T-helper 2 cell treated with Interferon-gamma antibody and Interleukin-4, amounts not matched to agents 100 ng/mL and 5 ng/mL, for 36 hours (primary cell): ENCODE measurements at regions not wholly inside any gene's neighbourhood (a gene's known extent, or its start where the extent isn't known, plus 50 kb on each side); places are given as distances from the start of the nearest gene placed in this dataset.
"Not testable (repeated sequence)": the region's sequence is repeated elsewhere in the genome, so short reads cannot be mapped to it uniquely, and the experiment has no call there.

Experiments used
- intact Hi-C: fragments of 100-400 bp; cut with micrococcal nuclease; formaldehyde crosslinking; loops from one replicate; pipeline ENCODE4 v1.15.1; 2023

GRCh38 chr2:207434899-207435465 lies 94.8 kb upstream of the CREB1 start:
- intact Hi-C loops = no loop called here

DNA sequence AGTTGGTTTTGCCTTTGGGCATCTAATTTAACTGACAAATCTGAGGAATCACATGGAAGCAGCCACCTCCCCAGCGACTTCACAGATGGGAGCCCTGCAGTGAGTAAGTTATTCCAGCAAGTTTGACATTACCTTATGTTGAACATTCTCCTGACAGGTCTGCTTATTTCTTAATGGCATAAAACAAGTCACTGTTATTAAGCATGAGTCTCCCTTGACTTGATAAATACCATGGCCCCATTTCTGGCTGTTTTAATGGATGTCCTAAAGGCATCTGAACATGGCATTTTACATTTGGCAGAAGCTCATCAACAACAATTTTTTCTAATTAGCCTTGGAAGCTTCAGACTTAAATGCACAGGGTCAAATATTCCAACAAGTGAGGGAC lies 92.6 kb upstream of the CREB1 start:
- intact Hi-C loops = no loop called here

GRCh38 chr2:207437524-207438143 lies 92.1 kb upstream of the CREB1 start:
- intact Hi-C loops = no loop called here

- intact Hi-C loops = no loop called here
Measured at GRCh38 chr2:207438414-207439126, 91.2 kb upstream of the CREB1 start.

GRCh38 chr2:207439881-207440280 lies 89.9 kb upstream of the CREB1 start:
- intact Hi-C loops = not testable (repeated sequence)

DNA sequence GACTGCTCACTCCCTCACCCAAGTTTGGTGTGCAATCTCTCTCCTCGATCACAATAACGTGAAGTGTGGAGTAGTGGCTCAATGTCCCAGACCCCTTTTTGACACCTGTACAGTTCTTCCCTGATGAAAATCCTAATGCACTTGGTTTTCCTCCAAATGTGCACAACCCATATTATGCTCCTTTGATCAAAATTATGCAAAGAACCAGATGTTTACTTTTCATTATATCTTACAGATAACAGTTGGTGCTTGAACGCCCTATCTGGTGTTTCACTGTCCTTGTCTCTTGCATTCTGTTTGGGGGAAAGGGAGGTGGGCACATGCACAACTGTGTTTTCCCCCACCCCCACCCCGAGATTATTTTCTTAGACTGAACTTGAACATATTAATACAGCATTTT lies 85.0 kb upstream of the CREB1 start:
- intact Hi-C loops = no loop called here

DNA sequence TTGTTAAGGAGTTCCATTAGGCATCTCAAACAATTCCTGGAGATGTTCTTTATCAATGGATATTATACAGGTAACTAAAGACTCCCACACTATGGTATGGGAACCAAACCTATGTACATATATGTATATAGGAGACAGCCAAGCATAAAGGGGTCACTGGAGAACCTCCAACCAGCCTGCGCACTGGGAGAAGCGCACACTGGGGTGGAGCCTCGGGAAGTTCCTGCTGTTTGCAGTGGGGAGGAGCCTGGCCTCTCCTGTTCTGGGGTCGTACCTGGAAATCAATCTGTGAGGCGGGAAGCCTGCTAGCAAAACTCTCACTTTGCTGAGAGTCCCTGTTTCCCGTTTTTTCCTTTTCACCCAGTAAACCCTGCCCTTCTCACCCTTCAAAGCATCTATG lies 83.1 kb upstream of the CREB1 start:
- intact Hi-C loops = no loop called here

DNA sequence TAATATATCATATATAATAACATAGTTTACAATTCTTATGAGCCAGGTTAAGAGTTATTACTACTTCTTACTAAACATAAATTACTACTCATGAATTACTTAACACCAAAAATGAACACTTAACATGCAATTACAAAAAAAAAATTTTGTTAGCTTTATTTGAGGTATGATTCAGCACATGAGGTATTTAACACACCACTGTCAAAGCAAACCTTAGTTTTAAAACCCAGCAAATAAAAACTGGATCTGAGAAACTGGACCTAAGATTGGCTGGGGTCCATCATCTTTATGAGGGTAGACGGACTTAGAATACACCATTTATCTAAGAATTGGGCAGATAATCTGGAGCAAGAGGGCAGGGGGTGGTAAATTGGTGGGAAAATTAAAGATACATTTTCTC lies 81.8 kb upstream of the CREB1 start:
- intact Hi-C loops = no loop called here

GRCh38 chr2:207449642-207450165 lies 80.1 kb upstream of the CREB1 start:
- intact Hi-C loops = no loop called here

GRCh38 chr2:207450186-207450585 lies 79.6 kb upstream of the CREB1 start:
- intact Hi-C loops = no loop called here

DNA sequence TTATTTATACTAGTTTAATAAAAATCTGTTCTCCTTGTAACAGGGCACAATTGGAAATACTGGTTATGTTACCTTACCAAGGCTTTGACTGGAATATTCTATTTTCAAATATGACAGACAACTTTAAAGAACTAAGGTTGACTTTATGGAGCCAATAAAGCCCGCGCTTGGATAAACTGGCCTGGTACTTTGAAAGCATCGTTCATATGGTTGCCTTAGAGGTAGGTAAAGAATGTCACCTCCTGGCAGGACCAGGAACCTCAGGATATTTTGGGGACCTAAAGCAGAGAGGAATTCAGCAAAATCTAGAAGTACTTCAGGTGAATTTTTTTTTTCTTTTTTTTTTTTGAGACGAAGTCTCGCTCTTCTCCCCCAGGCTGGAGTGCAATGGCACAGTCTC lies 71.2 kb upstream of the CREB1 start:
- intact Hi-C loops = no loop called here

DNA sequence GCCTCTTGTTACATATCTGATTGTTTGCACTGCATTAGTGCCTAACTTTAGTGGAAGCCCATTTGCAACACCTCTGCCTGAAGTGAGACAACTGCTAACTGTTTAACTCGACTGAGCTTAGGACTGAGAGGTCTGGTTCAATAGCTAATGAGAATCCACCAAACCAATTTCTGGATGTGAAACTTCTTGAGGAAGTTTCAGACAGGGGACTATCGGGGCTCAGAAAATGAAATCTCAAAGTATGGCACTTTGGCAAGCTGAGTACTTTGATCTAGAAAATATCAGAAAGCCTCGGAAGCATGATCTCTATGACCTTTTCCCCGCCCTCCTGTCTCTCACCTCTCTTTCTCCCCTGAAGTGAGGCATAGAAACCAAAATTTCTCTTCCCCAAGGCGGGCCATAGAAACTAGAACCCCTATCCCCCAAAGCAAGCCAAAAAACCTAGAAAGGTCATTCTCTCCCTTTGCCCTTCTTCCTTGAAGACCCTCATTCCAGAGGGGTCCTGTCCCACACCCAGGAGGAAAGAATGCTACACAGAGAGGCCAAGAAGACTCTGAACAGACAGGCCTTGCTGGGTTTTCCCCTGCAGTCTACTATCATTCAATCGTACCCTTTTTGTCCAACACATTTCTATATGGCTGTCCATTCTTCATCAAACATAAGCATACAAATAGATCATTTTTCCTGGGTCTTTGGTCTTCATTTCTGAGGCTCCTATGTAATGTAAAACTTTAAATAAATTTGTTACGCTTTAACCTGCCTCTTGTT lies 69.6 kb upstream of the CREB1 start:
- intact Hi-C loops = no loop called here

- intact Hi-C loops = no loop called here
Measured at GRCh38 chr2:207463433-207463832, 66.3 kb upstream of the CREB1 start.

DNA sequence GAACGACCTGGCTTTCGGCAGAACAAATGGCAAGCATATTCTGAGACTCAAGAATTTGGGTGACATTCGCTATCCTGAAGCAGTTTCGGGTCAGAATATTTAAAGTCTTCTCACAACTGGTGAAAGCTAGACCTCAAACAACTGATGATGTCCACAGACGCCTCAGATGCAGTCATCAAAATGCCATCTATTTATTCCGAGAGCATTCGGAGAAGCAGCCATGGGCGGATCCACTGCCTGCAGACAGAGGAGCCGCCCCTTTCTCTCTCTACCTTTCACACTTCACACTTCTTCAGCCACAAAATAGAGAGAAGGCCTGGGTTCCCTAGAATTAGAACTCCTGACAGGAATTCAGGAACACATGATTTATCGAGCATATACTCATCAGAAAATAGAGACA lies 65.8 kb upstream of the CREB1 start:
- intact Hi-C loops = no loop called here

DNA sequence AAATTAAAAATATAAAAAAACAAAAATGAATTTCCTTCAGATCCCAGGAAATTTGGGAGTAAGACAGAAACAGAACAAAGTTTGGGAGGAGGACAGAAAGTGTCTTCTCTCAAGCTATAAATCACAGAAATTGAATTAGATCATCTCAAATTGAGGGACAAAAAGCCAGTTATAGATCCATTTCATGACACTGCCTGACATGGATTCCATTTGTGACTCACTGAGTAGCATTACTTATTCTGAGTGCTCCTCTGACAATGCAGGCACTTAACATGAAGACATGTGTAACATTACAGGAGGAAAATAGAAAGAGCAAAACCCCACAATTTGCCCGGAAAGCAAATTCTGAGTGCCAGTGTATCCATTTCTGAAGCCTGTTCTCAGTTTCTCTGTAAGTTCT lies 63.9 kb upstream of the CREB1 start:
- intact Hi-C loops = no loop called here

GRCh38 chr2:207467716-207468347 lies 61.9 kb upstream of the CREB1 start:
- intact Hi-C loops = no loop called here

- intact Hi-C loops = no loop called here
Measured at GRCh38 chr2:207468488-207468887, 61.3 kb upstream of the CREB1 start.

DNA sequence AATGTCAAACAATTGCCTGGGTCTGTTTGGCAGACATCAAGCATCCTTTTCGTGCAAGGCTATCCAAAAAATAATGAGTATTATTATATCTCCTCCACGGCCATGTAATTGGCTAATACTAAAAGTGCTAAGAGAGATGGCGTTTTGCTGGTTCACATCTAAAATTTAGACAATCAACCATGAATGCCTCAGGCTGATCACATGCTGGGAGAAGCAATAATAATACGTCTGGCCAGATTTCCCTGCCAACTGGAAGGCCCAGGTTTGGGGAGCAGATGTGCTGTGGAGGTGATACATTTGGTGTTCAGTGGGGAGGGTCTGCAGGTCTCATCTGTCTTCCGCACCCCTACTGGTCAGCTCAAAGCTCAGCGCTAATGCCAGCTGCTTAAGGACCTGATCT lies 60.3 kb upstream of the CREB1 start:
- intact Hi-C loops = no loop called here

DNA sequence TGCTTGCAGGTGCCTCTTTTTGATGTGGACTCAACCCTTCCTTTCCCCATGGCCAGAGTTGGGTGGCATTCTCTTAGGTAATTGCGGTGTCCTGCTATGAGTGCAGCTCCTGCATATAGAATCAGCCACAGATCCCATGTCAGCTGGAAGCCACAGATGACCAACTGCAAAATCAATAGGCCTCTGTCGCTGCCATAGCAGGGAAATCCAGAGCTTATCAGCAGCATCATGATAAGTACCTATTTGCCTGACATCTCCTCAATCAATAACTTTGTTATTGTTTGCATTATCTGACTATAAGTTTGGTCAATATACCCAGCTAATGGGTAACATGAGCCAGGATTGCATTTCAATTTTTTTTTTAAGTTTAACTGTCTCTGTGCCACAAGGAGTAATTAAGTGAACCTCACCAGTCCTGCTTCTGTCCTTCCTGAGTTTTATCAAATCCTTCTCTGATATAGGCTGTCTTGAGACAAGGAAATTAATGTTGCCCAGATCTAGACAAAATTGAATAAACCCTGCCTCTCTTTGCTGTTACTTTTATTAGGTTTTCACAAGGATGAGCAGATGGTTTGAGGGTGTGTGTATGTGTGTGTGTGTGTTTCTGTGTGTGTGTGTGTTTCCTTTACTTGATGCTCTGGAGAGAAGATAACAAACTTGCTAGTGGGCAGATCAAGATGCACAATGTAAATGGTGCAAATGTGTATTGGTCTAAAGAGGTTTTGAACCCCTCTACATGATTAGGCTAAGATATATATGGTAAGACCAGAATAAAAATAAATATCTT lies 59.6 kb upstream of the CREB1 start:
- intact Hi-C loops = loop anchor here (5.0 kb wide), 2 partner anchors 138 to 233 kb away; no protein-coding TSS in a partner anchor

DNA sequence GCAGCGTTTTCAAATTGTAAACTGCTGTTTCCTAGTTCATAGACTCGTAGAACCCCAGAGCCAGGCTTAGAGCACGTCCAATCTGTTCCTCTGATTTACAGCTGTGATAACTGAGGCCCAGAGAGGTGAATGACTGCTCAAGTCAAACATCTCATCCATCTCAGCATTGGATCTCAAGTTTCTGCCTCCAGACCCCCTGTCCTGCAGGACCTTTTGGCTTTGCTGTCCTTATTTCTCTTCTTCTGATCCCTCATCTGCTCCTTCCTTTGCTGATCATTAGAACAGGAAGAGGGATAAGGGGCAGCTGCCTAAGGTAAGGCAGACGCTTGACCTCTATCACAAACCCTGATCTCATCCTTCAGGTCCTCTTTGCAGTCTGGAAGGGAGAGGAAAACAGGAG lies 58.5 kb upstream of the CREB1 start:
- intact Hi-C loops = loop anchor here (5.0 kb wide), 2 partner anchors 139 to 234 kb away; no protein-coding TSS in a partner anchor
